Mucosa of descending colon (tissue), 3 donors: ENCODE measurements at regions not wholly inside any gene's neighbourhood (a gene's known extent, or its start where the extent isn't known, plus 50 kb on each side); places are given as distances from the start of the nearest gene placed in this dataset.
A peak's percentile ranks its signal among the peaks of the same experiment; 100 is the strongest.

Experiments used
- ATAC-seq: fragments of 200-7000 bp; cut with Tn5 transposase; one replicate; pipeline ENCODE4 v1.9.1; 2020; ENCODE audit warnings: mild to moderate bottlenecking, moderate library complexity
- DNase-seq, 3 donors: peaks; one replicate each; pipeline ENCODE4 v3.0.0-alpha.2; 2020
- H3K36me3 ChIP-seq: fragments of 200-600 bp; one replicate; pipeline ENCODE4 v1.8.0; 2021; ENCODE audit warnings: low read depth, mild to moderate bottlenecking
- H3K4me1 ChIP-seq: fragments of 200-600 bp; one replicate; pipeline ENCODE4 v1.8.0; 2021; ENCODE audit warnings: low read depth, mild to moderate bottlenecking
- H3K4me3 ChIP-seq: fragments of 200-600 bp; one replicate; pipeline ENCODE4 v1.8.0; 2021; ENCODE audit warnings: mild to moderate bottlenecking
- H3K9me3 ChIP-seq: fragments of 200-600 bp; one replicate; pipeline ENCODE4 v1.8.0; 2021; ENCODE audit warnings: mild to moderate bottlenecking
- CTCF ChIP-seq: fragments of 200-600 bp; IDR thresholded peaks from one replicate; pipeline ENCODE4 v1.8.0; 2022; ENCODE audit warnings: antibody characterized with exemption, mild to moderate bottlenecking
- intact Hi-C, 2 donors: fragments of 100-400 bp; cut with DNase I in 1 of 2; cut with micrococcal nuclease in 1 of 2; formaldehyde crosslinking; loops; one replicate each; pipeline versions ENCODE4 v1.11.0 to v1.11.1; 2022; cut with DNase I, micrococcal nuclease
- donor health status: DM: no; HTN: no; CAD: no; lungs with moderate emphysema.
- donor health status: DM: no; HTN: no; CAD: no.
- donor health status: DM: no; HTN: yes; CAD: no.

- Histone ChIP-seq H3K4me1 (no peaks in the 10 kb centered on the region), H3K4me3 (no peak overlapping the region), H3K9me3 (no peaks in the 10 kb centered on the region), H3K36me3 (no peaks in the 10 kb centered on the region)
- ATAC-seq (peak; percentile 6), DNase-seq (no peak)
- TF ChIP-seq CTCF: no peak
- intact Hi-C loops: no loop called here
These were observed 188.0 kb upstream of the ADCY2 start for GRCh38 chr5:7207979-7208378.

- Histone ChIP-seq H3K36me3 (no peaks in the 10 kb centered on the region), H3K4me1 (no peaks in the 10 kb centered on the region), H3K9me3 (no peaks in the 10 kb centered on the region), H3K4me3 (no peak overlapping the region)
- DNase-seq (peak in 1 of 3 donors; percentile 30), ATAC-seq (peak; percentile 49)
- TF ChIP-seq CTCF: no peak
- intact Hi-C loops: no loop called here
These were observed 187.0 kb upstream of the ADCY2 start for GRCh38 chr5:7208938-7209337.

GRCh38 chr5:7209658-7210057 is 186.3 kb upstream of the ADCY2 start:
- no peak for TF ChIP-seq CTCF
- ATAC-seq (peak; percentile 81), DNase-seq (peak in 1 of 3 donors; percentile 14)
- Histone ChIP-seq H3K9me3 (no peaks in the 10 kb centered on the region), H3K4me3 (no peak overlapping the region), H3K36me3 (no peaks in the 10 kb centered on the region), H3K4me1 (no peaks in the 10 kb centered on the region)
- intact Hi-C loops: no loop called here

GRCh38 chr5:7210549-7210948 is 185.4 kb upstream of the ADCY2 start:
- ATAC-seq (no peak), DNase-seq (no peak)
- Histone ChIP-seq H3K9me3 (no peaks in the 10 kb centered on the region), H3K4me1 (no peaks in the 10 kb centered on the region), H3K36me3 (no peaks in the 10 kb centered on the region), H3K4me3 (no peak overlapping the region)
- intact Hi-C loops: no loop called here
- no peak for TF ChIP-seq CTCF

- DNase-seq (no peak), ATAC-seq (no peak)
- intact Hi-C loops: no loop called here
- H3K36me3 ChIP-seq: no peaks in the 10 kb centered on the region
- H3K4me1 ChIP-seq: no peaks in the 10 kb centered on the region
- no peaks in the 10 kb centered on the region for H3K9me3 ChIP-seq
- no peak overlapping the region for H3K4me3 ChIP-seq
- TF ChIP-seq CTCF: no peak
These were observed 182.4 kb upstream of the ADCY2 start for GRCh38 chr5:7213525-7213924.

- no peak for TF ChIP-seq CTCF
- Histone ChIP-seq H3K4me3 (no peak overlapping the region), H3K9me3 (no peaks in the 10 kb centered on the region), H3K36me3 (no peaks in the 10 kb centered on the region), H3K4me1 (no peaks in the 10 kb centered on the region)
- no peak for ATAC-seq
- no peak for DNase-seq
- intact Hi-C loops: no loop called here
These were observed 181.0 kb upstream of the ADCY2 start for GRCh38 chr5:7214906-7215416.
